H1 (cell line): ENCODE measurements at regions not wholly inside any gene's neighbourhood (a gene's known extent, or its start where the extent isn't known, plus 50 kb on each side); places are given as distances from the start of the nearest gene placed in this dataset.

ENCODE experiments used
- CTCF ChIA-PET: fragments of 300-600 bp; sonication (Branson Sonifier 250); formaldehyde crosslinking; loops from one replicate; lab custom pipeline; 2021; ENCODE audit not compliant: partially characterized antibody; lab: Charles Lee
- POLR2A ChIA-PET: fragments of 300-600 bp; sonication (Branson Sonifier 250); formaldehyde crosslinking; loops from one replicate; lab custom pipeline; 2021; ENCODE audit warnings: inconsistent platforms; ENCODE audit not compliant: partially characterized antibody; lab: Charles Lee
- DNase-seq, 2 experiments: peaks; one replicate each; pipeline versions ENCODE4 v3.0.0 to v3.0.0-alpha.2; 2010 to 2022; ENCODE audit warnings: low spot score in 2 of 2, low read depth in 1 of 2, mixed read lengths in 1 of 2
- FAIRE-seq: peaks from 2 replicates; lab custom pipeline; 2011; peaks lifted over from hg19 to GRCh38; lab: Jason Lieb, UNC
- H2AFZ ChIP-seq: 2 replicates; pipeline ENCODE4 v1.8.1; 2012; ENCODE audit warnings: low read length, inconsistent platforms
- H2AK5ac ChIP-seq: 2 replicates; pipeline ENCODE4 v1.6.1; 2013; ENCODE audit warnings: low read depth, low read length
- H2BK120ac ChIP-seq: replicated peaks from 2 replicates; pipeline ENCODE3; 2013; ENCODE audit warnings: low read depth, low read length, inconsistent platforms
- H2BK12ac ChIP-seq: 2 replicates; pipeline ENCODE4 v1.6.1; 2013; ENCODE audit warnings: low read depth, low read length
- H2BK15ac ChIP-seq: 2 replicates; pipeline ENCODE4 v1.6.1; 2013; ENCODE audit warnings: low read length
- H2BK20ac ChIP-seq: 2 replicates; pipeline ENCODE4 v1.6.1; 2013; ENCODE audit warnings: low read length
- H2BK5ac ChIP-seq: 2 replicates; pipeline ENCODE4 v1.6.1; 2013; ENCODE audit warnings: low read depth, low read length
- H3K14ac ChIP-seq: 2 replicates; pipeline ENCODE4 v1.6.1; 2013; ENCODE audit warnings: inconsistent platforms; ENCODE audit not compliant: insufficient read length
- H3K18ac ChIP-seq: 2 replicates; pipeline ENCODE4 v1.6.1; 2013; ENCODE audit warnings: low read length; ENCODE audit errors: extremely low read depth
- H3K23ac ChIP-seq: 2 replicates; pipeline ENCODE4 v1.6.1; 2013; ENCODE audit warnings: inconsistent platforms; ENCODE audit not compliant: insufficient read length
- H3K23me2 ChIP-seq: 2 replicates; pipeline ENCODE4 v1.6.1; 2013; ENCODE audit warnings: low read depth, low read length
- H3K27ac ChIP-seq: 2 replicates; pipeline ENCODE4 v1.6.1; 2011; ENCODE audit warnings: low read depth, low read length, inconsistent platforms
- H3K27me3 ChIP-seq, 4 experiments: replicated peaks in 1 of 4; 1 replicate in 1 of 4; 2 replicates in 3 of 4; pipeline versions ENCODE4 v1.6.1 to v1.8.1; 2011 to 2013; ENCODE audit warnings: low read length in 3 of 4, mild to moderate bottlenecking in 3 of 4, inconsistent platforms in 2 of 4, mixed read lengths in 2 of 4, moderate library complexity in 1 of 4; ENCODE audit not compliant: control insufficient read depth in 3 of 4, insufficient read depth in 3 of 4; ENCODE audit errors: extremely low read depth in 1 of 4
- H3K36me3 ChIP-seq, 4 experiments: 2 replicates each; pipeline versions ENCODE4 v1.6.1 to v1.8.1; 2011 to 2013; ENCODE audit warnings: mild to moderate bottlenecking in 4 of 4, low read length in 3 of 4, moderate library complexity in 2 of 4, control low read depth in 1 of 4, inconsistent platforms in 1 of 4; ENCODE audit not compliant: insufficient read depth in 4 of 4, control insufficient read depth in 2 of 4
- H3K4ac ChIP-seq: replicated peaks from 2 replicates; pipeline ENCODE3; 2013; ENCODE audit warnings: low read length, low read depth, mixed read lengths, inconsistent platforms; ENCODE audit not compliant: insufficient read length
- H3K4me1 ChIP-seq, 4 experiments: replicated peaks in 1 of 4; 1 replicate in 1 of 4; 2 replicates in 3 of 4; pipeline versions ENCODE4 v1.6.1 to v1.8.1; 2011 to 2013; ENCODE audit warnings: low read length in 3 of 4, inconsistent platforms in 2 of 4, mixed read lengths in 1 of 4; ENCODE audit not compliant: insufficient read depth in 4 of 4, control insufficient read depth in 3 of 4
- H3K4me2 ChIP-seq, 2 experiments: 2 replicates each; pipeline versions ENCODE4 v1.6.1 to v1.8.1; 2011 to 2013; ENCODE audit warnings: low read depth in 2 of 2, low read length in 2 of 2, control low read depth in 1 of 2, inconsistent platforms in 1 of 2, mild to moderate bottlenecking in 1 of 2; ENCODE audit not compliant: insufficient read depth in 1 of 2
- H3K4me3 ChIP-seq, 4 experiments: fragments of 200-600, 300-600 bp in 1 of 4; sonication (generic), shearing (Covaris generic), sonication (Bioruptor Twin) in 1 of 4; 2 replicates each; pipeline versions ENCODE4 v1.5.1 to v1.8.1; 2011 to 2016; ENCODE audit warnings: low read length in 4 of 4, low read depth in 3 of 4, control low read depth in 2 of 4, inconsistent platforms in 2 of 4, mild to moderate bottlenecking in 2 of 4, mixed read lengths in 1 of 4, moderate library complexity in 1 of 4; ENCODE audit not compliant: insufficient read depth in 2 of 4; ENCODE audit errors: extremely low read depth in 1 of 4
- H3K56ac ChIP-seq: replicated peaks from 2 replicates; pipeline ENCODE3; 2013; ENCODE audit warnings: low read depth, mild to moderate bottlenecking, mixed read lengths, low read length, inconsistent platforms; ENCODE audit not compliant: insufficient read length
- H3K79me1 ChIP-seq: 2 replicates; pipeline ENCODE4 v1.6.1; 2013; ENCODE audit warnings: low read depth, low read length, control low read depth
- H3K79me2 ChIP-seq, 2 experiments: 2 replicates each; pipeline versions ENCODE4 v1.6.1 to v1.8.1; 2012 to 2013; ENCODE audit warnings: low read length in 2 of 2, mild to moderate bottlenecking in 2 of 2, inconsistent platforms in 1 of 2; ENCODE audit not compliant: insufficient read depth in 2 of 2, control insufficient read depth in 1 of 2
- H3K9ac ChIP-seq, 4 experiments: replicated peaks in 1 of 4; 1 replicate in 1 of 4; 2 replicates in 3 of 4; pipeline versions ENCODE4 v1.6.1 to v1.8.1; 2011 to 2013; ENCODE audit warnings: low read depth in 3 of 4, low read length in 3 of 4, control low read depth in 2 of 4, mild to moderate bottlenecking in 2 of 4, moderate library complexity in 2 of 4, inconsistent platforms in 1 of 4; ENCODE audit errors: extremely low read depth in 1 of 4
- H3K9me3 ChIP-seq, 2 experiments: 2 replicates each; pipeline versions ENCODE4 v1.6.1 to v1.8.1; 2012 to 2013; ENCODE audit warnings: mild to moderate bottlenecking in 2 of 2, moderate library complexity in 2 of 2, control low read depth in 1 of 2, inconsistent platforms in 1 of 2, low read depth in 1 of 2, low read length in 1 of 2, mixed read lengths in 1 of 2; ENCODE audit not compliant: insufficient read depth in 2 of 2
- H4K20me1 ChIP-seq, 2 experiments: replicated peaks in 1 of 2; 2 replicates each; pipeline versions ENCODE3 to v1.8.1; 2011 to 2013; ENCODE audit warnings: inconsistent platforms in 2 of 2, low read length in 2 of 2, mild to moderate bottlenecking in 1 of 2; ENCODE audit not compliant: insufficient read depth in 2 of 2, control insufficient read depth in 1 of 2
- H4K5ac ChIP-seq: 2 replicates; pipeline ENCODE4 v1.6.1; 2013; ENCODE audit warnings: low read length, low read depth, mixed read lengths, inconsistent platforms; ENCODE audit not compliant: insufficient read length
- H4K8ac ChIP-seq: 2 replicates; pipeline ENCODE4 v1.8.0; 2013; ENCODE audit warnings: mild to moderate bottlenecking, moderate library complexity, low read length, inconsistent platforms; ENCODE audit not compliant: insufficient read depth; ENCODE audit errors: extremely low read depth
- H4K91ac ChIP-seq: replicated peaks from 2 replicates; pipeline ENCODE3; 2013; ENCODE audit warnings: low read length, mixed read lengths, inconsistent platforms; ENCODE audit not compliant: insufficient read length
- ASH2L ChIP-seq: fragments of 200-600, 300-600 bp; sonication (generic); IDR thresholded peaks from one replicate; pipeline ENCODE4 v1.7.1; 2017; ENCODE audit warnings: low read length
- JUN ChIP-seq: IDR thresholded peaks from 2 replicates; pipeline ENCODE4 v1.6.1; 2011; ENCODE audit warnings: low read depth, mild to moderate bottlenecking, improper control_type of control experiment, low read length
- POLR2AphosphoS5 ChIP-seq: IDR thresholded peaks from 2 replicates; pipeline ENCODE4 v1.6.1; 2011; ENCODE audit warnings: low read depth, low read length
- SAP30 ChIP-seq: fragments of 300-600 bp; sonication (generic); IDR thresholded peaks from 2 replicates; pipeline ENCODE4 v1.7.1; 2012; ENCODE audit warnings: low read length, moderate library complexity, mild to moderate bottlenecking, inconsistent platforms; ENCODE audit not compliant: insufficient read depth, insufficient replicate concordance
- WGBS, 2 experiments: shearing (Covaris generic) in 1 of 2; methylation state at CpG; one replicate each; pipeline versions ENCODE4 v1.1.6 to v1.1.7; 2013 to 2015; ENCODE audit warnings: low lambda C conversion rate in 2 of 2, mixed read lengths in 2 of 2, inconsistent platforms in 1 of 2, low coverage in 1 of 2, missing lambda C conversion rate in 1 of 2; ENCODE audit not compliant: insufficient replicate concordance in 2 of 2, insufficient coverage in 1 of 2, insufficient read length in 1 of 2; ENCODE audit errors: extremely low coverage in 1 of 2, missing lambda C conversion rate in 1 of 2; 5-methylcytosine and 5-hydroxymethylcytosine counted together
- TF ChIP-seq, protein P1 (sequence below): IDR thresholded peaks from 2 replicates; pipeline ENCODE4 v1.6.1; 2011; ENCODE audit warnings: low read length, improper control_type of control experiment
- TF ChIP-seq, protein P2 (sequence below): IDR thresholded peaks from 2 replicates; pipeline ENCODE4 v1.6.1; 2011; ENCODE audit warnings: low read depth, mild to moderate bottlenecking, low read length; ENCODE audit not compliant: insufficient read depth

DNA sequence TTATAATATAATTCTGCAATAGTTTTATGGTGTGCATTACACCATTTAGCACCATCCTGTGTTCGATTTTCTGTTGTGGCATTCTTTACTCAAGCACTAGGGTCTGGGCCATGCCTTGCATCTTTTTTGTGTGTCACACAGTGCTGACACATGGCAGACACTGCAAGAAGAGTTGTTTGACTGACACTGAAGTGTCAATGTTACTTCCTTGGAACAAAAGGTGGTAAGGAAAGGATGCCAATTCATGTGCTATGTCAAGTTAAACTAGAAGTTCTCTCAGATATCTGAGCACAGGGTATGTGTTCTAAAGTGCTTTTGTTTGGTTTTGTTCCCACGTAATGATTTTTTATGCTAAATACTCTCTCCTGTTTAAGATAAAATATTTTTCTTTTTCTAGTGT lies 102.5 kb upstream of the UNC13C start:
- Histone ChIP-seq H4K8ac (no peak overlapping the region), H2AK5ac (no peak overlapping the region), H3K27me3 (no peaks in the 10 kb centered on the region), H4K20me1 (no peaks in the 10 kb centered on the region), H3K4me3 (no peak overlapping the region)
- POLR2A ChIA-PET: no interaction called here
- TF ChIP-seq ASH2L (no peak), JUN (no peak), SAP30 (no peak), POLR2AphosphoS5 (no peak)
- TF ChIP-seq, protein P1, sequence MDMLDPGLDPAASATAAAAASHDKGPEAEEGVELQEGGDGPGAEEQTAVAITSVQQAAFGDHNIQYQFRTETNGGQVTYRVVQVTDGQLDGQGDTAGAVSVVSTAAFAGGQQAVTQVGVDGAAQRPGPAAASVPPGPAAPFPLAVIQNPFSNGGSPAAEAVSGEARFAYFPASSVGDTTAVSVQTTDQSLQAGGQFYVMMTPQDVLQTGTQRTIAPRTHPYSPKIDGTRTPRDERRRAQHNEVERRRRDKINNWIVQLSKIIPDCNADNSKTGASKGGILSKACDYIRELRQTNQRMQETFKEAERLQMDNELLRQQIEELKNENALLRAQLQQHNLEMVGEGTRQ: no peak
- TF ChIP-seq, protein P2, sequence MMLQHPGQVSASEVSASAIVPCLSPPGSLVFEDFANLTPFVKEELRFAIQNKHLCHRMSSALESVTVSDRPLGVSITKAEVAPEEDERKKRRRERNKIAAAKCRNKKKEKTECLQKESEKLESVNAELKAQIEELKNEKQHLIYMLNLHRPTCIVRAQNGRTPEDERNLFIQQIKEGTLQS: no peak
- TF ChIP-seq, all 59 proteins: peak for 0
- no peak overlapping the region for H2BK120ac ChIP-seq
- peaks cover 0 to 22% of the 10 kb centered on the region in 2 experiments; a peak in 1 of 4 replicates for H3K9me3 ChIP-seq
- H3K4me1 ChIP-seq: no peaks in the 10 kb centered on the region
- H3K9ac ChIP-seq: no peak overlapping the region
- H3K27ac ChIP-seq: no peak overlapping the region
- no peaks in the 10 kb centered on the region for H3K23me2 ChIP-seq
- H2BK20ac ChIP-seq: no peak overlapping the region
- no peak overlapping the region for H3K18ac ChIP-seq
- H3K79me1 ChIP-seq: no peaks in the 10 kb centered on the region
- H3K4ac ChIP-seq: no peak overlapping the region
- 76% methylated on average over 2 of the region's 2 CpGs; no CpG with 5 or more reads in 1 of the 2 experiments for WGBS, 2 experiments
- no peaks in the 10 kb centered on the region for H3K36me3 ChIP-seq
- H3K14ac ChIP-seq: no peak overlapping the region
- no peak overlapping the region for H2BK5ac ChIP-seq
- no peak overlapping the region for H2BK12ac ChIP-seq
- H4K5ac ChIP-seq: no peak overlapping the region
- FAIRE-seq (no peak), DNase-seq (no peak)
- no peak overlapping the region for H3K4me2 ChIP-seq
- H3K23ac ChIP-seq: no peak overlapping the region
- no peak overlapping the region for H4K91ac ChIP-seq
- no peak overlapping the region for H3K56ac ChIP-seq
- no peaks in the 10 kb centered on the region for H3K79me2 ChIP-seq
- H2BK15ac ChIP-seq: no peak overlapping the region
- CTCF ChIA-PET: interaction anchor here (1.0 to 1.5 kb wide), 3 partner anchors 10 to 74 kb away, joined by 3 to 5 read pairs (median 3); no protein-coding TSS in a partner anchor
- H2AFZ ChIP-seq: no peak overlapping the region
